ENCODE measurements at regions not wholly inside any gene's neighbourhood (a gene's known extent, or its start where the extent isn't known, plus 50 kb on each side); places are given as distances from the start of the nearest gene placed in this dataset.
A peak's percentile ranks its signal among the peaks of the same experiment; 100 is the strongest.

DNA sequence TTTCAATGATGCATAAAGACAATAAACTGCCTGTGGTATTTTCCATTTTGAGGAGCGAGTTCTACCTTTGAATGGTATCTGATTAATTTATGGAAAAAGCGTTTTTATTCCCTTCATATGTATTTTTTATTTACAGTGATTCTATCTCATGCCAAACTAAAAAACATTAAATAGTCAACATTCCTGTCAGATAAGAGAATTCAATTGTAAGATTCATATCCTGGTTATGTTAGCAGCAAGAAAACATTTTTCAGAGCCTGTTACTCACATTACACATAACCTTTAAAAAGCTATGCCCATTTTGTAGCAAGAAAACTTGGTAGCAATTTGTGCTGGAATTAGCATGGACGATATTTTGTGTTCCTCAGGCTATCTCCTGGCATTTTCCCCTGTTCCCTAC lies 55.1 kb upstream of the PRLR start:
- DNase-seq (ENCODE audit: low read depth) = no peak
- H3K4me3 ChIP-seq (ENCODE audit: control insufficient read depth, low read depth, low read length) = no peak overlapping the region
- TF ChIP-seq, protein P1, sequence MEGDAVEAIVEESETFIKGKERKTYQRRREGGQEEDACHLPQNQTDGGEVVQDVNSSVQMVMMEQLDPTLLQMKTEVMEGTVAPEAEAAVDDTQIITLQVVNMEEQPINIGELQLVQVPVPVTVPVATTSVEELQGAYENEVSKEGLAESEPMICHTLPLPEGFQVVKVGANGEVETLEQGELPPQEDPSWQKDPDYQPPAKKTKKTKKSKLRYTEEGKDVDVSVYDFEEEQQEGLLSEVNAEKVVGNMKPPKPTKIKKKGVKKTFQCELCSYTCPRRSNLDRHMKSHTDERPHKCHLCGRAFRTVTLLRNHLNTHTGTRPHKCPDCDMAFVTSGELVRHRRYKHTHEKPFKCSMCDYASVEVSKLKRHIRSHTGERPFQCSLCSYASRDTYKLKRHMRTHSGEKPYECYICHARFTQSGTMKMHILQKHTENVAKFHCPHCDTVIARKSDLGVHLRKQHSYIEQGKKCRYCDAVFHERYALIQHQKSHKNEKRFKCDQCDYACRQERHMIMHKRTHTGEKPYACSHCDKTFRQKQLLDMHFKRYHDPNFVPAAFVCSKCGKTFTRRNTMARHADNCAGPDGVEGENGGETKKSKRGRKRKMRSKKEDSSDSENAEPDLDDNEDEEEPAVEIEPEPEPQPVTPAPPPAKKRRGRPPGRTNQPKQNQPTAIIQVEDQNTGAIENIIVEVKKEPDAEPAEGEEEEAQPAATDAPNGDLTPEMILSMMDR (conservative IDR thresholded peaks at IDR 0.05; ENCODE audit: control insufficient read depth, insufficient read depth, low read depth, low read length) = no peak

DNA sequence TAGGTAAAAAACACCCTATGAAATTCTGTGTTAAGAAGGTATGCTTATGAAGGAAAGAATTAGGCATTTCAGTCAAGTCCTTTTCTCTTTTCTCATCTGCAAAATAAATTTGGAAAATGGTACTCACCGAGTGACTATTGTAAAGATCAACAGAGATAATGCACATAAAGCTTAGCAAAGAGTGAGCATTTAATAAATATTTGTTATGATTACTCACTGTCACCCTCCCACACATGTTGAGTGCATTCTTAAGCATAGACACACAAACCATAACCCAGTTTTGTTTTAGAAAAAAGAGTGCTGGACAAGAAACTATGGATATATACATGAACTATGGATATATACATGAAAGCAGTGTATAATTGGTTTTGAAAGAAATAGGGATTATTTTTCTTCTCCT lies 54.7 kb upstream of the PRLR start:
- peak; percentile 4 for DNase-seq (ENCODE audit: low read depth)
- TF ChIP-seq, protein P1 (conservative IDR thresholded peaks at IDR 0.05; ENCODE audit: control insufficient read depth, insufficient read depth, low read depth, low read length) = no peak
- no peak overlapping the region for H3K4me3 ChIP-seq (ENCODE audit: control insufficient read depth, low read depth, low read length)

DNA sequence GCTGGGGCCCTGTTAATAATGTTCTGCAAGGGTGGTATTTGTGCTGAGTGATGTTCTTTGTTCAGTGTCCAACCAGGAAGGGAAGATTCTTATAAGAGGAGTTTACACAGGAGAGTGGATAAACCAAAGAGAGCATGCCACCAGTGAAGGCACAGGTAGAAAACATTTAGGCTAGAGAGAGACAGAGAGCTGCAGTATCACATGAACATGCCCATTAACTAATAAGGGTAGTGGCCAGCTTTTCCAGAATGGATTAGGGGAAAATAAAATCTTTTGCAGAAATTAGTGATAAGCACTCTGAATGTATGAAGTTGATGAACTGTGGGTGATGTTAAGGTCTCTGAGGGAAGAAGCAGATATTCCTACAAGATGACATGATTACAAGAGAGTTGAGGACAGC lies 54.1 kb upstream of the PRLR start:
- H3K4me3 ChIP-seq (ENCODE audit: control insufficient read depth, low read depth, low read length) = no peak overlapping the region
- no peak for DNase-seq (ENCODE audit: low read depth)
- TF ChIP-seq, protein P1 (conservative IDR thresholded peaks at IDR 0.05; ENCODE audit: control insufficient read depth, insufficient read depth, low read depth, low read length) = no peak

DNA sequence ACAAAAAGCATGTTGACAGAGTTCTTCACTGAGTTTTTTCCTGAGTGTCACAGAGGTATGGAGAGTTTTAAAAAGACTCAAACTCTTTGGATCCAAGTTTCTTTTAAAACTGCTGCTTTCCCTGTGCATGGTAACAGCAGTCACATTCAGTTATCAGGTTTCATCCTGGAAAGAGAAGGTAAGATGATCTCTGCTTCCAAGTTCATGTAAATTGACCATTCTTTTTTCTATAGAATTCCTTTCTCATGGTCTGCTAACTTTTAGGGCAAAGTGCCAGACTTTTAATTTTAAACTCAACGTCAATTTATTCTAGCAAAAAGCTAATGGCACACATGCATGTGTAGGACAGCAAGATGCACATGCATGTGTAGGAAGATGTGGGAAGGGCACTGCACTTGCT lies 52.5 kb upstream of the PRLR start:
- no peak overlapping the region for H3K4me3 ChIP-seq (ENCODE audit: control insufficient read depth, low read depth, low read length)
- TF ChIP-seq, protein P1 (conservative IDR thresholded peaks at IDR 0.05; ENCODE audit: control insufficient read depth, insufficient read depth, low read depth, low read length) = no peak
- no peak for DNase-seq (ENCODE audit: low read depth)

DNA sequence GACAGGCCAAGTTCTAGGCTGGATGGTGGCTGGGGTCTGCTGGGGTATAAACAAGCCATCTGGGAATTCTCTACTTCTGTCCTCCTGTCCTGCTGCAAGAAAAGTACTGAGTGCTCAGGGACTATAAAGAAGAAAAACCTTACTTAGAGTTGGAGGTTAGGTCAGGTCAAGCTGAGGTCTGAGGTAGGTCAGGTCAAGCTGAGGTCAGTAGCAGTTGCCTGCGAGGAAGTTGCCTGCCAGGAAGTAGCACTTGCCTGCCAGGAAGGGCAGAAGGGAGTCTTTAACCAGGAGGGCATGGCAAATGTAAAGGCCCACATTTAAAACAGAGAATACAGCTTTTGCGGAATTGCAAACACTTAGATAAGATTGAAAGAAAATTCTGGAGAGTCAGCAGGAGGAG lies 51.3 kb upstream of the PRLR start:
- no peak overlapping the region for H3K4me3 ChIP-seq (ENCODE audit: control insufficient read depth, low read depth, low read length)
- DNase-seq (ENCODE audit: low read depth) = no peak
- TF ChIP-seq, protein P1 (conservative IDR thresholded peaks at IDR 0.05; ENCODE audit: control insufficient read depth, insufficient read depth, low read depth, low read length) = no peak

All from fibroblast of mammary gland (primary cell).